Peyer's patch (tissue), 4 donors: ENCODE measurements at regions not wholly inside any gene's neighbourhood (a gene's known extent, or its start where the extent isn't known, plus 50 kb on each side); places are given as distances from the start of the nearest gene placed in this dataset.
"Not testable (repeated sequence)": the region's sequence is repeated elsewhere in the genome, so short reads cannot be mapped to it uniquely, and the experiment has no call there.

Experiments used
- DNase-seq, 3 donors: peaks; one replicate each; pipeline ENCODE4 v3.0.0-alpha.2; 2017 to 2019
- H3K27ac ChIP-seq, 4 donors: fragments of 200-600 bp; sonication (generic); one replicate each; pipeline ENCODE4 v1.5.1; 2016 to 2019
- H3K27me3 ChIP-seq, 2 donors: fragments of 200-600 bp; sonication (generic); one replicate each; pipeline ENCODE4 v1.5.1; 2019
- H3K36me3 ChIP-seq, 3 donors: fragments of 200-600 bp; sonication (generic); one replicate each; pipeline ENCODE4 v1.5.1; 2016 to 2019
- H3K4me1 ChIP-seq, 4 donors: fragments of 200-600 bp; sonication (generic); one replicate each; pipeline ENCODE4 v1.5.1; 2016 to 2019
- H3K4me3 ChIP-seq, 4 donors: fragments of 200-600 bp; sonication (generic); 1 replicate in 3 of 4; 2 replicates in 1 of 4; pipeline ENCODE4 v1.5.1; 2016 to 2019; ENCODE audit warnings: mild to moderate bottlenecking in 1 of 4
- H3K9me3 ChIP-seq, 4 donors: fragments of 200-600 bp; sonication (generic); one replicate each; pipeline ENCODE4 v1.5.1; 2016 to 2019; ENCODE audit warnings: mild to moderate bottlenecking in 1 of 4
- CTCF ChIP-seq, 6 experiments: fragments of 450-650 bp in 4 of 6; fragments of 200-600 bp in 2 of 6; sonication (generic) in 1 of 6; IDR thresholded peaks; one replicate each; pipeline ENCODE4 v1.5.1; 2017 to 2019; ENCODE audit warnings: antibody characterized with exemption in 6 of 6, mild to moderate bottlenecking in 3 of 6, moderate library complexity in 1 of 6
- POLR2A ChIP-seq, 2 donors: fragments of 450-650 bp; IDR thresholded peaks; one replicate each; pipeline ENCODE4 v1.5.1; 2017; ENCODE audit warnings: antibody characterized with exemption in 2 of 2, mild to moderate bottlenecking in 2 of 2, moderate library complexity in 2 of 2

- Histone ChIP-seq H3K4me3 (no peak overlapping the region), H3K27ac (no peak overlapping the region)
Observed at GRCh38 chrX:82734140-82734539, 774.0 kb upstream of the POU3F4 start.

GRCh38 chrX:82738313-82738712, 769.8 kb upstream of the POU3F4 start:
- H3K36me3 ChIP-seq, H3K4me3 ChIP-seq, DNase-seq, H3K9me3 ChIP-seq, H3K27ac ChIP-seq, H3K4me1 ChIP-seq, H3K27me3 ChIP-seq: not testable (repeated sequence)

More at GRCh38 chrX:82734140-82734539, 774.0 kb upstream of the POU3F4 start:
- no peak for TF ChIP-seq CTCF (IDR thresholded peaks at IDR 0.05)
- TF ChIP-seq POLR2A (IDR thresholded peaks at IDR 0.05): no peak
- DNase-seq: no peak
- H3K36me3 ChIP-seq: no peaks in the 10 kb centered on the region
- H3K9me3 ChIP-seq: no peaks in the 10 kb centered on the region
- no peaks in the 10 kb centered on the region for H3K27me3 ChIP-seq
- H3K4me1 ChIP-seq: no peaks in the 10 kb centered on the region

- Histone ChIP-seq H3K36me3 (no peaks in the 10 kb centered on the region), H3K9me3 (no peaks in the 10 kb centered on the region), H3K4me3 (no peak overlapping the region), H3K27ac (no peak overlapping the region), H3K4me1 (no peaks in the 10 kb centered on the region), H3K27me3 (no peaks in the 10 kb centered on the region)
- DNase-seq: no peak
- TF ChIP-seq POLR2A (IDR thresholded peaks at IDR 0.05) (no peak), CTCF (IDR thresholded peaks at IDR 0.05) (no peak)
Observed at GRCh38 chrX:82742351-82742750, 765.7 kb upstream of the POU3F4 start.

- H3K27me3 ChIP-seq, H3K9me3 ChIP-seq, H3K36me3 ChIP-seq, H3K4me1 ChIP-seq, H3K4me3 ChIP-seq, DNase-seq, H3K27ac ChIP-seq: not testable (repeated sequence)
Observed at GRCh38 chrX:82745725-82746124, 762.4 kb upstream of the POU3F4 start.

GRCh38 chrX:82748906-82749505, 759.1 kb upstream of the POU3F4 start:
- TF ChIP-seq POLR2A (IDR thresholded peaks at IDR 0.05) (no peak), CTCF (IDR thresholded peaks at IDR 0.05) (no peak)

GRCh38 chrX:82756272-82756671, 751.8 kb upstream of the POU3F4 start:
- DNase-seq: no peak
- H3K27ac ChIP-seq: no peak overlapping the region
- H3K4me3 ChIP-seq: no peak overlapping the region
- no peaks in the 10 kb centered on the region for H3K9me3 ChIP-seq
- TF ChIP-seq POLR2A (IDR thresholded peaks at IDR 0.05) (no peak), CTCF (IDR thresholded peaks at IDR 0.05) (no peak)
- no peaks in the 10 kb centered on the region for H3K27me3 ChIP-seq
- H3K36me3 ChIP-seq: no peaks in the 10 kb centered on the region
- no peaks in the 10 kb centered on the region for H3K4me1 ChIP-seq

More at GRCh38 chrX:82748906-82749505, 759.1 kb upstream of the POU3F4 start:
- Histone ChIP-seq H3K27me3 (no peaks in the 10 kb centered on the region), H3K36me3 (no peaks in the 10 kb centered on the region), H3K4me1 (no peaks in the 10 kb centered on the region), H3K27ac (no peak overlapping the region), H3K9me3 (no peaks in the 10 kb centered on the region), H3K4me3 (no peak overlapping the region)
- no peak for DNase-seq

- TF ChIP-seq CTCF (IDR thresholded peaks at IDR 0.05): no peak
- no peak for TF ChIP-seq POLR2A (IDR thresholded peaks at IDR 0.05)
- Histone ChIP-seq H3K9me3 (no peaks in the 10 kb centered on the region), H3K27me3 (no peaks in the 10 kb centered on the region), H3K36me3 (no peaks in the 10 kb centered on the region), H3K4me1 (no peaks in the 10 kb centered on the region), H3K4me3 (no peak overlapping the region), H3K27ac (no peak overlapping the region)
- DNase-seq: no peak
Observed at GRCh38 chrX:82757614-82758013, 750.5 kb upstream of the POU3F4 start.
